Astrocyte (in vitro differentiated cells and primary cell): ENCODE measurements at regions not wholly inside any gene's neighbourhood (a gene's known extent, or its start where the extent isn't known, plus 50 kb on each side); places are given as distances from the start of the nearest gene placed in this dataset.

Source experiments
- DNase-seq: peaks from one replicate; pipeline ENCODE4 v3.0.0-alpha.2; 2010; ENCODE audit warnings: low read depth
- FAIRE-seq: peaks from 2 replicates; lab custom pipeline; 2011; peaks lifted over from hg19 to GRCh38; lab: Jason Lieb, UNC
- H2AFZ ChIP-seq: 2 replicates; pipeline ENCODE4 v1.6.0; 2012; ENCODE audit warnings: low read depth, low read length, inconsistent platforms
- H3K27ac ChIP-seq: 2 replicates; pipeline ENCODE4 v1.5.1; 2011; ENCODE audit warnings: low read depth, low read length, inconsistent platforms
- H3K27me3 ChIP-seq: 2 replicates; pipeline ENCODE4 v1.6.0; 2011; ENCODE audit warnings: low read length, inconsistent platforms; ENCODE audit not compliant: insufficient read depth
- H3K36me3 ChIP-seq: 2 replicates; pipeline ENCODE4 v1.5.1; 2011; ENCODE audit warnings: low read length, inconsistent platforms; ENCODE audit not compliant: insufficient read depth
- H3K4me1 ChIP-seq: 2 replicates; pipeline ENCODE4 v1.5.1; 2011; ENCODE audit warnings: low read length, inconsistent platforms; ENCODE audit not compliant: insufficient read depth
- H3K4me2 ChIP-seq: 2 replicates; pipeline ENCODE4 v1.6.0; 2012; ENCODE audit warnings: low read length, inconsistent platforms
- H3K4me3 ChIP-seq: 2 replicates; pipeline ENCODE4 v1.5.1; 2011; ENCODE audit warnings: low read depth, mild to moderate bottlenecking, low read length, inconsistent platforms; ENCODE audit not compliant: insufficient read depth
- H3K79me2 ChIP-seq: 2 replicates; pipeline ENCODE4 v1.6.0; 2012; ENCODE audit warnings: mild to moderate bottlenecking, low read length, inconsistent platforms; ENCODE audit not compliant: insufficient read depth
- H3K9ac ChIP-seq: 2 replicates; pipeline ENCODE4 v1.6.0; 2012; ENCODE audit warnings: mild to moderate bottlenecking, low read length, inconsistent platforms
- H3K9me3 ChIP-seq: 2 replicates; pipeline ENCODE4 v1.5.1; 2012; ENCODE audit warnings: low read depth, mild to moderate bottlenecking, low read length, inconsistent platforms; ENCODE audit not compliant: insufficient read depth
- H4K20me1 ChIP-seq: 2 replicates; pipeline ENCODE4 v1.6.0; 2012; ENCODE audit warnings: low read length, inconsistent platforms; ENCODE audit not compliant: insufficient read depth
- H3K27ac Mint-ChIP-seq: one replicate; pipeline ENCODE4 v1.8.0; 2021; ENCODE audit warnings: mild to moderate bottlenecking, mixed read lengths; ENCODE audit not compliant: unreplicated experiment
- H3K27me3 Mint-ChIP-seq: one replicate; pipeline ENCODE4 v1.8.0; 2021; ENCODE audit warnings: low read depth, mixed read lengths; ENCODE audit not compliant: unreplicated experiment
- H3K36me3 Mint-ChIP-seq: one replicate; pipeline ENCODE4 v1.8.0; 2021; ENCODE audit warnings: low read depth, mixed read lengths; ENCODE audit not compliant: unreplicated experiment
- H3K4me1 Mint-ChIP-seq: one replicate; pipeline ENCODE4 v1.8.0; 2021; ENCODE audit warnings: low read depth, mixed read lengths; ENCODE audit not compliant: unreplicated experiment
- H3K4me3 Mint-ChIP-seq: one replicate; pipeline ENCODE4 v1.8.0; 2021; ENCODE audit warnings: mild to moderate bottlenecking, moderate library complexity, mixed read lengths; ENCODE audit not compliant: unreplicated experiment
- H3K9me3 Mint-ChIP-seq: one replicate; pipeline ENCODE4 v1.8.0; 2021; ENCODE audit warnings: mild to moderate bottlenecking, mixed read lengths; ENCODE audit not compliant: unreplicated experiment
- EZH2 ChIP-seq: IDR thresholded peaks from 2 replicates; pipeline ENCODE4 v1.6.1; 2012; ENCODE audit warnings: mild to moderate bottlenecking, low read length, inconsistent platforms; ENCODE audit not compliant: insufficient read depth
- TF ChIP-seq, protein P1 (sequence below): IDR thresholded peaks from 2 replicates; pipeline ENCODE4 v1.5.1; 2011; ENCODE audit warnings: low read depth, mild to moderate bottlenecking, inconsistent platforms, low read length, moderate library complexity; ENCODE audit not compliant: insufficient read depth

DNA sequence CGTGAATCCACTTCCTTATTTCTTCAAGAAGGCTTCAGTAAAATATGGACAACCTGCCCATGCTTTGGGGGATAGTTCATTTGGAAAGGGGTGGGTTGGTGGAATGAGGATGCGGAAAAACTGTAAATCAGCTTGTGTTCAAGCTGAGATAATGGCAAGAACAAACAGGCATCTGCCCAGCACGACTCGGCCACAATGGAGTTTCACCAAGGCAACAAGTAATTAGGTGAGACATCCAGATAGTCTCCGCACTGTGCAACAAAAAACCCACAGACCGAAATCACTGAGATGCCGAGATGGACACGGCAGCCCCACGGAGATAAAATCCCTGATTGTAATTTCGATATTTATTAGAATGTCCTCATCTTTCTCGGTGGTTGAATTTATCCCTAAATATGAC, 455.2 kb downstream of the AJAP1 start:
- TF ChIP-seq, protein P1, sequence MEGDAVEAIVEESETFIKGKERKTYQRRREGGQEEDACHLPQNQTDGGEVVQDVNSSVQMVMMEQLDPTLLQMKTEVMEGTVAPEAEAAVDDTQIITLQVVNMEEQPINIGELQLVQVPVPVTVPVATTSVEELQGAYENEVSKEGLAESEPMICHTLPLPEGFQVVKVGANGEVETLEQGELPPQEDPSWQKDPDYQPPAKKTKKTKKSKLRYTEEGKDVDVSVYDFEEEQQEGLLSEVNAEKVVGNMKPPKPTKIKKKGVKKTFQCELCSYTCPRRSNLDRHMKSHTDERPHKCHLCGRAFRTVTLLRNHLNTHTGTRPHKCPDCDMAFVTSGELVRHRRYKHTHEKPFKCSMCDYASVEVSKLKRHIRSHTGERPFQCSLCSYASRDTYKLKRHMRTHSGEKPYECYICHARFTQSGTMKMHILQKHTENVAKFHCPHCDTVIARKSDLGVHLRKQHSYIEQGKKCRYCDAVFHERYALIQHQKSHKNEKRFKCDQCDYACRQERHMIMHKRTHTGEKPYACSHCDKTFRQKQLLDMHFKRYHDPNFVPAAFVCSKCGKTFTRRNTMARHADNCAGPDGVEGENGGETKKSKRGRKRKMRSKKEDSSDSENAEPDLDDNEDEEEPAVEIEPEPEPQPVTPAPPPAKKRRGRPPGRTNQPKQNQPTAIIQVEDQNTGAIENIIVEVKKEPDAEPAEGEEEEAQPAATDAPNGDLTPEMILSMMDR, result no peak
- no peak for TF ChIP-seq EZH2
- H3K27me3 Mint-ChIP-seq, result peaks cover 10% of the 10 kb centered on the region

DNA sequence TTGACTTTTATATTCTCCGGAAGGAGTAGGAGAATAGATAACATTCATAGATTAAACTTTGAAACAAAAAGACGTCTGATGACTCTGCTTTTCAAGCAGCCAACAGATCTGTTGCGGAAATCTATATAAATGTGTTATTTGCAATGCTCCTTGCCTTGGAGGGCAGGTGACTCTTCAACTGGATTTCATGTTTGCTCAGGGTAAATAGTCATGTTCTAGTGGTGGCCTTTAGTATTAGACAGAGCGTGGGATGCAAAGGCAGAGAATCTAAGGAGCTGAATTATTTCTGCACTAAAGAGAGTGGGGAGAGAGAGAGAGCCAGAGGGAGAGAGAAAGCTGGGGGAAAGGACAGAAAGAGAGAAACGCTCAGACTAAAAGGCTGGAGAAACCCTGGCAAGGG, 454.3 kb downstream of the AJAP1 start:
- H3K4me3 ChIP-seq, result no peak overlapping the region
- H3K27ac Mint-ChIP-seq, result no peak overlapping the region
- H3K4me3 Mint-ChIP-seq, result no peak overlapping the region

More for the DNA sequence above, 455.2 kb downstream of the AJAP1 start:
- no peaks in the 10 kb centered on the region for H3K4me1 Mint-ChIP-seq
- Histone ChIP-seq H3K27me3 (no peaks in the 10 kb centered on the region), H3K27ac (no peak overlapping the region), H3K9ac (no peak overlapping the region), H3K4me1 (no peaks in the 10 kb centered on the region), H3K79me2 (no peaks in the 10 kb centered on the region), H3K4me3 (no peak overlapping the region), H2AFZ (no peak overlapping the region), H3K4me2 (no peak overlapping the region), H3K36me3 (no peaks in the 10 kb centered on the region), H4K20me1 (no peaks in the 10 kb centered on the region), H3K9me3 (peaks cover 6% of the 10 kb centered on the region)
- H3K4me3 Mint-ChIP-seq, result no peak overlapping the region
- FAIRE-seq (no peak), DNase-seq (no peak)
- peaks cover 5% of the 10 kb centered on the region for H3K9me3 Mint-ChIP-seq
- H3K36me3 Mint-ChIP-seq, result no peaks in the 10 kb centered on the region
- H3K27ac Mint-ChIP-seq, result no peak overlapping the region

DNA sequence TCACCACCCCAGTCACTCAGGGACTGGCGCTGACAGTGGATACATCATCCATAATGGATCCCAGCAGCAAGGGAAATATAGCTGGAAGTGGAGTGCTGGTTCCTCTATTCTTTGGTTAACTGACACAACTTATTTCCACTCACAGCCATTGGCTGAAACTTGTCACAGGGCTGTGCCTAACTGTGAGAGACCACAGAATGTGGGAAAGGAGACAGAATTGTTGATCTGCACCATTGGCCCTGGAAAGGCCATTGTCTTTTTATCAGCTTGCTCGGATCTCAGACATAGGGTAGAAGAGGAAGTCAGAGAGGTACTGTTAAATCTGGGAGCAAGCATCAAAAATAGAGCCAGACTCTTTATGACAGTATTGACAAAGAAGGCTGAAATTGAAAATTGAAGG, 451.3 kb downstream of the AJAP1 start:
- Mint-ChIP-seq H3K4me3 (no peak overlapping the region), H3K9me3 (peaks cover 2% of the 10 kb centered on the region), H3K27ac (no peak overlapping the region), H3K36me3 (no peaks in the 10 kb centered on the region), H3K27me3 (peaks cover 3% of the 10 kb centered on the region), H3K4me1 (no peaks in the 10 kb centered on the region)
- Histone ChIP-seq H3K27me3 (no peaks in the 10 kb centered on the region), H3K79me2 (no peaks in the 10 kb centered on the region), H2AFZ (no peak overlapping the region), H3K9me3 (peaks cover 3% of the 10 kb centered on the region), H3K36me3 (no peaks in the 10 kb centered on the region), H3K4me2 (no peak overlapping the region), H3K4me1 (no peaks in the 10 kb centered on the region), H3K9ac (no peak overlapping the region), H3K27ac (no peak overlapping the region), H4K20me1 (no peaks in the 10 kb centered on the region), H3K4me3 (no peak overlapping the region)
- TF ChIP-seq, protein P1, result no peak
- no peak for TF ChIP-seq EZH2
- FAIRE-seq, result no peak
- DNase-seq, result no peak

More for the DNA sequence above, 454.3 kb downstream of the AJAP1 start:
- Histone ChIP-seq H2AFZ (no peak overlapping the region), H3K9me3 (peaks cover 6% of the 10 kb centered on the region), H3K79me2 (no peaks in the 10 kb centered on the region), H3K27ac (no peak overlapping the region), H3K4me2 (no peak overlapping the region), H3K4me1 (no peaks in the 10 kb centered on the region), H3K9ac (no peak overlapping the region), H4K20me1 (no peaks in the 10 kb centered on the region), H3K27me3 (no peaks in the 10 kb centered on the region), H3K36me3 (no peaks in the 10 kb centered on the region)
- H3K36me3 Mint-ChIP-seq, result no peaks in the 10 kb centered on the region
- H3K27me3 Mint-ChIP-seq, result peaks cover 10% of the 10 kb centered on the region
- FAIRE-seq (no peak), DNase-seq (no peak)
- peaks cover 5% of the 10 kb centered on the region for H3K9me3 Mint-ChIP-seq
- TF ChIP-seq, protein P1, result no peak
- TF ChIP-seq EZH2, result no peak
- H3K4me1 Mint-ChIP-seq, result no peaks in the 10 kb centered on the region
